ENCODE measurements at regions not wholly inside any gene's neighbourhood (a gene's known extent, or its start where the extent isn't known, plus 50 kb on each side); places are given as distances from the start of the nearest gene placed in this dataset.

- TF ChIP-seq FOXP2 (optimal IDR thresholded peaks at IDR 0.05; ENCODE audit: borderline replicate concordance, extremely low read depth, extremely low read length, insufficient read depth) = no peak
- no peak for TF ChIP-seq SIN3A (IDR thresholded peaks at IDR 0.05; ENCODE audit: borderline replicate concordance, insufficient read depth, low read length)
- TF ChIP-seq, protein P1, sequence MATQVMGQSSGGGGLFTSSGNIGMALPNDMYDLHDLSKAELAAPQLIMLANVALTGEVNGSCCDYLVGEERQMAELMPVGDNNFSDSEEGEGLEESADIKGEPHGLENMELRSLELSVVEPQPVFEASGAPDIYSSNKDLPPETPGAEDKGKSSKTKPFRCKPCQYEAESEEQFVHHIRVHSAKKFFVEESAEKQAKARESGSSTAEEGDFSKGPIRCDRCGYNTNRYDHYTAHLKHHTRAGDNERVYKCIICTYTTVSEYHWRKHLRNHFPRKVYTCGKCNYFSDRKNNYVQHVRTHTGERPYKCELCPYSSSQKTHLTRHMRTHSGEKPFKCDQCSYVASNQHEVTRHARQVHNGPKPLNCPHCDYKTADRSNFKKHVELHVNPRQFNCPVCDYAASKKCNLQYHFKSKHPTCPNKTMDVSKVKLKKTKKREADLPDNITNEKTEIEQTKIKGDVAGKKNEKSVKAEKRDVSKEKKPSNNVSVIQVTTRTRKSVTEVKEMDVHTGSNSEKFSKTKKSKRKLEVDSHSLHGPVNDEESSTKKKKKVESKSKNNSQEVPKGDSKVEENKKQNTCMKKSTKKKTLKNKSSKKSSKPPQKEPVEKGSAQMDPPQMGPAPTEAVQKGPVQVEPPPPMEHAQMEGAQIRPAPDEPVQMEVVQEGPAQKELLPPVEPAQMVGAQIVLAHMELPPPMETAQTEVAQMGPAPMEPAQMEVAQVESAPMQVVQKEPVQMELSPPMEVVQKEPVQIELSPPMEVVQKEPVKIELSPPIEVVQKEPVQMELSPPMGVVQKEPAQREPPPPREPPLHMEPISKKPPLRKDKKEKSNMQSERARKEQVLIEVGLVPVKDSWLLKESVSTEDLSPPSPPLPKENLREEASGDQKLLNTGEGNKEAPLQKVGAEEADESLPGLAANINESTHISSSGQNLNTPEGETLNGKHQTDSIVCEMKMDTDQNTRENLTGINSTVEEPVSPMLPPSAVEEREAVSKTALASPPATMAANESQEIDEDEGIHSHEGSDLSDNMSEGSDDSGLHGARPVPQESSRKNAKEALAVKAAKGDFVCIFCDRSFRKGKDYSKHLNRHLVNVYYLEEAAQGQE (IDR thresholded peaks at IDR 0.05; ENCODE audit: insufficient read depth in 1 of 2, low read depth in 2 of 2, low read length in 2 of 2) = no peak
- no peak for TF ChIP-seq TAF1 (IDR thresholded peaks at IDR 0.05; ENCODE audit: borderline replicate concordance, insufficient read depth, low read length)
- no peak for TF ChIP-seq POLR2AphosphoS5 (IDR thresholded peaks at IDR 0.05; ENCODE audit: low read depth, low read length)
Measured at GRCh38 chr4:55258152-55258865, 87.7 kb upstream of the SRD5A3 start.

DNA sequence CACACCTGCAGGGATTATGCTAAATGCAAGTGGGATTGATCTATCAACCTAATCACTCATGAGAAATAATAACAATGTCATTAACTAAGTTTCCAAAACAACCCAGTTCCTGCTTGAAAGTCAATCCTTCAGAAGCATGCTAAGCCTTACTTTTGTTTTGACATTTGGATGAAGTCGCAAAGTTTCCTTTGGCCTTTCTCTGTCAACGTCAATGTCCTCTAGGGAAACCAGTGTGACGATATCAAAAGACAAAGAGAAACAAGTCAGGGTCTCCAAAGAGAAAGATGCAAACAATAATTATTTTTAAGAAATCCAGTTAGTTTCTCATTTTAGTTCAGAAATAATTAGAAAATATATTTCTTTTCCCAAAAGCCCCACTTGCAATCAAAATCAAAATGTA lies 86.7 kb upstream of the SRD5A3 start:
- TF ChIP-seq POLR2AphosphoS5 (IDR thresholded peaks at IDR 0.05; ENCODE audit: low read depth, low read length) (no peak), FOXP2 (optimal IDR thresholded peaks at IDR 0.05; ENCODE audit: borderline replicate concordance, extremely low read depth, extremely low read length, insufficient read depth) (no peak), TAF1 (IDR thresholded peaks at IDR 0.05; ENCODE audit: borderline replicate concordance, insufficient read depth, low read length) (no peak), SIN3A (IDR thresholded peaks at IDR 0.05; ENCODE audit: borderline replicate concordance, insufficient read depth, low read length) (no peak)
- TF ChIP-seq, protein P1 (IDR thresholded peaks at IDR 0.05; ENCODE audit: insufficient read depth in 1 of 2, low read depth in 2 of 2, low read length in 2 of 2) = no peak

DNA sequence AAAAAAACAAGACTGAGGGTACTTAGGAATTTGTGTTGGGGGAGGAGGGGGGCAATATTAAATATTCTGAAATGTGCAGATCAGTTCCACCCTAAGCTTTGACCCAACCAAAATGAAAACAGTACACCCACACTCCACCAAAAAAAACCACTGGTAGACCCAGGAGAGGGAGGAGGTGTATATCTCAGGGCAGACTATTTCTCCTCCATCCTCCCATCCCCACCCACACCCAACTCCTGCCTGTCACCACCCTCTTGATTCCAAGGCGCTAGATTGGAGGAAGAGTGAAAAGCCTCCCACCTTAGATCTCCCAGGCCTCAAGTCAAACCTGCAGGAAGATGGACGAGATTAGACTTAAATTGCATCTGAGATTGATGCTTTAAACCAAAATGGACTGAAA lies 76.6 kb upstream of the SRD5A3 start:
- TF ChIP-seq, protein P1 (IDR thresholded peaks at IDR 0.05; ENCODE audit: insufficient read depth in 1 of 2, low read depth in 2 of 2, low read length in 2 of 2) = no peak
- TF ChIP-seq TAF1 (IDR thresholded peaks at IDR 0.05; ENCODE audit: borderline replicate concordance, insufficient read depth, low read length) (no peak), POLR2AphosphoS5 (IDR thresholded peaks at IDR 0.05; ENCODE audit: low read depth, low read length) (no peak), SIN3A (IDR thresholded peaks at IDR 0.05; ENCODE audit: borderline replicate concordance, insufficient read depth, low read length) (no peak), FOXP2 (optimal IDR thresholded peaks at IDR 0.05; ENCODE audit: borderline replicate concordance, extremely low read depth, extremely low read length, insufficient read depth) (no peak)

DNA sequence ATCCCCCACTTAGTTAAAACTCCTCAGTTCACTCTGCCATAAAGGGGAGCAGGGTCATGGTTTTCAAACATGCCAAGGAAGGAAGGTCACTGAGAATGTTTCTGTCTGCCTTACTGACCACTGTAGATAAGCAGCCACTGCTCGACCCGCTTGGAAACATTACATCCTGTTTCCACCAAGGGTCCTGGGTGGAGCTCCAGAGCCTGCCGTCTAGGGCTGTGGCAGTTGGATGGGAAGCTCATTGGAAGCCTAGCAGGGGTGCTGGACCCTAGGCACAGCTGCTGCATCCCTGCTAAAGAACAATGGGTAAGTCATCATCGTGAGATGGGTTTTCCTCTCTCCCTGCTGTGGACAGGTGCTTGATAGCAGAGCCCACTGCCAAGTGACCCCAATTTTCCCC lies 76.0 kb upstream of the SRD5A3 start:
- no peak for TF ChIP-seq TAF1 (IDR thresholded peaks at IDR 0.05; ENCODE audit: borderline replicate concordance, insufficient read depth, low read length)
- TF ChIP-seq POLR2AphosphoS5 (IDR thresholded peaks at IDR 0.05; ENCODE audit: low read depth, low read length) = no peak
- TF ChIP-seq FOXP2 (optimal IDR thresholded peaks at IDR 0.05; ENCODE audit: borderline replicate concordance, extremely low read depth, extremely low read length, insufficient read depth) = no peak
- TF ChIP-seq SIN3A (IDR thresholded peaks at IDR 0.05; ENCODE audit: borderline replicate concordance, insufficient read depth, low read length) = no peak
- TF ChIP-seq, protein P1 (IDR thresholded peaks at IDR 0.05; ENCODE audit: insufficient read depth in 1 of 2, low read depth in 2 of 2, low read length in 2 of 2) = no peak

All from PFSK-1 (cell line).